ENCODE measurements at regions not wholly inside any gene's neighbourhood (a gene's known extent, or its start where the extent isn't known, plus 50 kb on each side); places are given as distances from the start of the nearest gene placed in this dataset.

DNA sequence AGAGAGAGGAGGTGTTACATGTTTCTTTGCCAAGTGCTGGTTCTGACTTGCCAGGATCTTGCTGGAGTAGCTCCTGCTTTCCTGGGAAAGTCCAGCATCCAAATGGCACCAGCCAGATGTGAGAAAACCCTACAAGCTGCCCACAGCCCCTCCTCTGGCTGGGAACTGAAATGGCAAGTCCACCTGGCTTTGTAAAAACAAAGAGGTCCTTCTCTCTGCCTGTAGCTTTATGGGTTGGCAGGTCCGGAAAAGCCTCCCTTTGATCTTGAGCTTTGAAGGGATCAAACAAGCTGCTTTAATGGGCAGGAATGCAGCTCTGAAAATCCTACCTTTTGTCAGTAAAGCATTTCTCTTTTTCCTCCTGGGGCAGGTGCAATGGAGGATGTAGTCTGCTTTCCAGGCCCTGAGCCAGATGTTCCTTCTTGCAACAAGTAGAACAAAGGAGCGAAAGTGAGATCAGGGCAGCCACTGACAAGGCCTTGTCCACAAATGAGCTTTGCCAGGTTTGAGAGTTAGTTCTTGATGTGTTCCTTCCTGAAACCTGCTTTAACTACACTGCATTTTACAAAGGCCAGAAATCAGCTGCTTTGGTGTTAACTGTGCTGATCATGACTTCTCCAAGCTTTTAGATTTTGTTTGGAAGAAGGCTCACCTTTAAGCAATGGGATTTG, 456.7 kb downstream of the ZNF608 start:
- Histone ChIP-seq H3K4me1 (ENCODE audit: control insufficient read depth in 1 of 2, insufficient read depth in 2 of 2, low read length in 2 of 2) (peaks cover 0 to 7% of the 10 kb centered on the region in 2 experiments; a peak in 1 of 4 replicates), H3K36me3 (ENCODE audit: control insufficient read depth in 1 of 2, insufficient read depth in 2 of 2, low read length in 2 of 2) (no peaks in the 10 kb centered on the region), H3K9me3 (ENCODE audit: control insufficient read depth in 1 of 2, insufficient read depth in 1 of 2, low read depth in 1 of 2, low read length in 2 of 2) (no peaks in the 10 kb centered on the region), H2AFZ (ENCODE audit: low read depth, low read length, poor library complexity, severe bottlenecking) (no peak overlapping the region), H3K27ac (ENCODE audit: low read depth, low read length) (no peak overlapping the region), H3K4me2 (ENCODE audit: low read length) (no peak overlapping the region), H3K27me3 (ENCODE audit: insufficient read depth, low read length) (no peaks in the 10 kb centered on the region), H3K9ac (ENCODE audit: low read length) (no peak overlapping the region), H3K4me3 (replicated peaks in 1 of 2; ENCODE audit: low read depth in 1 of 2, low read length in 2 of 2) (no peak overlapping the region), H4K20me1 (ENCODE audit: insufficient read depth) (no peaks in the 10 kb centered on the region), H3K79me2 (ENCODE audit: insufficient read depth, low read length) (no peaks in the 10 kb centered on the region), H3K9me2 (ENCODE audit: insufficient read depth) (no peaks in the 10 kb centered on the region)
- BruUV-seq (replicated peaks) = no TSS peak
- ChIA-PET RAD21 (ENCODE audit: low non-redundant PET in 1 of 2, low total read pairs in 2 of 2, uncharacterized antibody in 2 of 2, unreplicated experiment in 2 of 2) (interaction anchor here in 1 of 2 experiments (0.7 kb wide), 1 partner anchor 451 kb away, joined by 5 read pairs; no protein-coding TSS in a partner anchor), CTCF (no interaction called here), POLR2A (no interaction called here)
- intact Hi-C loops (cut with micrococcal nuclease) = no loop called here
- TF ChIP-seq SRF (IDR thresholded peaks at IDR 0.05; ENCODE audit: low read depth) = no peak
- TF ChIP-seq, protein P1, sequence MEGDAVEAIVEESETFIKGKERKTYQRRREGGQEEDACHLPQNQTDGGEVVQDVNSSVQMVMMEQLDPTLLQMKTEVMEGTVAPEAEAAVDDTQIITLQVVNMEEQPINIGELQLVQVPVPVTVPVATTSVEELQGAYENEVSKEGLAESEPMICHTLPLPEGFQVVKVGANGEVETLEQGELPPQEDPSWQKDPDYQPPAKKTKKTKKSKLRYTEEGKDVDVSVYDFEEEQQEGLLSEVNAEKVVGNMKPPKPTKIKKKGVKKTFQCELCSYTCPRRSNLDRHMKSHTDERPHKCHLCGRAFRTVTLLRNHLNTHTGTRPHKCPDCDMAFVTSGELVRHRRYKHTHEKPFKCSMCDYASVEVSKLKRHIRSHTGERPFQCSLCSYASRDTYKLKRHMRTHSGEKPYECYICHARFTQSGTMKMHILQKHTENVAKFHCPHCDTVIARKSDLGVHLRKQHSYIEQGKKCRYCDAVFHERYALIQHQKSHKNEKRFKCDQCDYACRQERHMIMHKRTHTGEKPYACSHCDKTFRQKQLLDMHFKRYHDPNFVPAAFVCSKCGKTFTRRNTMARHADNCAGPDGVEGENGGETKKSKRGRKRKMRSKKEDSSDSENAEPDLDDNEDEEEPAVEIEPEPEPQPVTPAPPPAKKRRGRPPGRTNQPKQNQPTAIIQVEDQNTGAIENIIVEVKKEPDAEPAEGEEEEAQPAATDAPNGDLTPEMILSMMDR (IDR thresholded peaks at IDR 0.05 in 2 of 3, conservative IDR thresholded peaks at IDR 0.05 in 1 of 3; ENCODE audit: borderline replicate concordance in 1 of 3, insufficient read depth in 1 of 3, low read depth in 2 of 3, low read length in 2 of 3) = peak in 1 of 3 experiments; percentile 33; a peak in 2 of 6 replicates
- peak; percentile 96 for TF ChIP-seq TCF7L2 (IDR thresholded peaks at IDR 0.05; ENCODE audit: borderline replicate concordance, extremely low read depth, insufficient read depth, insufficient read length)
- ATAC-seq (peak; percentile 68), DNase-seq (ENCODE audit: low read depth, low spot score) (peak; percentile 15)

DNA sequence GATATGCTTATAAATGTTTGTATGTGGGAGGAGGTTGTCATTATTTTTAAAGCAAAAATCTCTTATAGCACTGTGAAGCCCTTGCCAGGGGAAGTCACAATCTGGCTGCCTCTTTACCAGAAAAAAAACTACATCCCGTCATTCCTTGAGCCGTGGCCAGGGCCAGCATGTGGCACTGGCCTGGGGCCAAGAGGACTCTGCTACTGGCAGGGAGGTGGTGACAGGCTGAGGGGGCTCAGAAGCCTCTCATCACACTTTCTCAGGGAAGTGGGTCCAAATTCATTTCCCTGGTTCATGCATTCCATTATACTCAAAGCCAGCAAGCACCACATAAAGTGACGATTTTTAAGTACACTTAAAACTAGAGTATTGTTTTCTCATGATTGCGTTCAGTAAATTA, 457.3 kb downstream of the ZNF608 start:
- Histone ChIP-seq H2AFZ (ENCODE audit: low read depth, low read length, poor library complexity, severe bottlenecking) (no peak overlapping the region), H3K27me3 (ENCODE audit: insufficient read depth, low read length) (no peaks in the 10 kb centered on the region), H3K9me2 (ENCODE audit: insufficient read depth) (no peaks in the 10 kb centered on the region), H3K9ac (ENCODE audit: low read length) (no peak overlapping the region), H3K4me3 (replicated peaks in 1 of 2; ENCODE audit: low read depth in 1 of 2, low read length in 2 of 2) (no peak overlapping the region), H4K20me1 (ENCODE audit: insufficient read depth) (no peaks in the 10 kb centered on the region), H3K4me2 (ENCODE audit: low read length) (no peak overlapping the region), H3K79me2 (ENCODE audit: insufficient read depth, low read length) (no peaks in the 10 kb centered on the region), H3K27ac (ENCODE audit: low read depth, low read length) (no peak overlapping the region), H3K9me3 (ENCODE audit: control insufficient read depth in 1 of 2, insufficient read depth in 1 of 2, low read depth in 1 of 2, low read length in 2 of 2) (no peaks in the 10 kb centered on the region), H3K36me3 (ENCODE audit: control insufficient read depth in 1 of 2, insufficient read depth in 2 of 2, low read length in 2 of 2) (no peaks in the 10 kb centered on the region), H3K4me1 (ENCODE audit: control insufficient read depth in 1 of 2, insufficient read depth in 2 of 2, low read length in 2 of 2) (peaks cover 0 to 7% of the 10 kb centered on the region in 2 experiments; a peak in 1 of 4 replicates)
- ChIA-PET CTCF (no interaction called here), POLR2A (no interaction called here), RAD21 (ENCODE audit: low non-redundant PET in 1 of 2, low total read pairs in 2 of 2, uncharacterized antibody in 2 of 2, unreplicated experiment in 2 of 2) (interaction anchor here in 1 of 2 experiments (0.7 kb wide), 1 partner anchor 452 kb away, joined by 5 read pairs; no protein-coding TSS in a partner anchor)
- no peak for ATAC-seq
- intact Hi-C loops (cut with micrococcal nuclease) = no loop called here
- no TSS peak for BruUV-seq (replicated peaks)
- no peak for DNase-seq (ENCODE audit: low read depth, low spot score)
- TF ChIP-seq CEBPB (IDR thresholded peaks at IDR 0.05; ENCODE audit: low read depth) (no peak), ZNF274 (IDR thresholded peaks at IDR 0.05; ENCODE audit: low read depth, low read length) (no peak), CBX3 (IDR thresholded peaks at IDR 0.05; ENCODE audit: low read depth) (no peak), ELF1 (IDR thresholded peaks at IDR 0.05; ENCODE audit: borderline replicate concordance, low read depth) (no peak), POLR2A (IDR thresholded peaks at IDR 0.05; ENCODE audit: borderline replicate concordance, extremely low read depth, insufficient read depth, insufficient read length) (no peak), RAD21 (IDR thresholded peaks at IDR 0.05; ENCODE audit: low read depth) (no peak), EZH2phosphoT487 (IDR thresholded peaks at IDR 0.05; ENCODE audit: borderline replicate concordance) (no peak), JUND (IDR thresholded peaks at IDR 0.05) (no peak)
- TF ChIP-seq, protein P2, sequence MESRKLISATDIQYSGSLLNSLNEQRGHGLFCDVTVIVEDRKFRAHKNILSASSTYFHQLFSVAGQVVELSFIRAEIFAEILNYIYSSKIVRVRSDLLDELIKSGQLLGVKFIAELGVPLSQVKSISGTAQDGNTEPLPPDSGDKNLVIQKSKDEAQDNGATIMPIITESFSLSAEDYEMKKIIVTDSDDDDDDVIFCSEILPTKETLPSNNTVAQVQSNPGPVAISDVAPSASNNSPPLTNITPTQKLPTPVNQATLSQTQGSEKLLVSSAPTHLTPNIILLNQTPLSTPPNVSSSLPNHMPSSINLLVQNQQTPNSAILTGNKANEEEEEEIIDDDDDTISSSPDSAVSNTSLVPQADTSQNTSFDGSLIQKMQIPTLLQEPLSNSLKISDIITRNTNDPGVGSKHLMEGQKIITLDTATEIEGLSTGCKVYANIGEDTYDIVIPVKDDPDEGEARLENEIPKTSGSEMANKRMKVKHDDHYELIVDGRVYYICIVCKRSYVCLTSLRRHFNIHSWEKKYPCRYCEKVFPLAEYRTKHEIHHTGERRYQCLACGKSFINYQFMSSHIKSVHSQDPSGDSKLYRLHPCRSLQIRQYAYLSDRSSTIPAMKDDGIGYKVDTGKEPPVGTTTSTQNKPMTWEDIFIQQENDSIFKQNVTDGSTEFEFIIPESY (IDR thresholded peaks at IDR 0.05; ENCODE audit: extremely low read depth, insufficient replicate concordance, low read length) = no peak
- TF ChIP-seq, protein P3, sequence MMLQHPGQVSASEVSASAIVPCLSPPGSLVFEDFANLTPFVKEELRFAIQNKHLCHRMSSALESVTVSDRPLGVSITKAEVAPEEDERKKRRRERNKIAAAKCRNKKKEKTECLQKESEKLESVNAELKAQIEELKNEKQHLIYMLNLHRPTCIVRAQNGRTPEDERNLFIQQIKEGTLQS (IDR thresholded peaks at IDR 0.05) = no peak

All from HCT116 (cell line).